Right lobe of liver (tissue), 4 donors: ENCODE measurements at regions not wholly inside any gene's neighbourhood (a gene's known extent, or its start where the extent isn't known, plus 50 kb on each side); places are given as distances from the start of the nearest gene placed in this dataset.

Experiments
- POLR2A ChIP-seq: fragments of 450-650 bp; IDR thresholded peaks from one replicate; pipeline ENCODE4 v1.6.1; 2017; ENCODE audit warnings: antibody characterized with exemption, mild to moderate bottlenecking
- TF ChIP-seq, protein P1 (sequence below), 4 donors: fragments of 200-600 bp in 3 of 4; fragments of 450-650 bp in 1 of 4; IDR thresholded peaks; one replicate each; pipeline versions ENCODE4 v1.5.1 to v1.8.0; 2016 to 2022; ENCODE audit warnings: antibody characterized with exemption in 4 of 4, mild to moderate bottlenecking in 2 of 4
- donor health status: DM: no; HTN: no; CAD: no.
- donor health status: DM: no; HTN: no; CAD: no.
- donor health status: DM: no; HTN: yes; CAD: no.

DNA sequence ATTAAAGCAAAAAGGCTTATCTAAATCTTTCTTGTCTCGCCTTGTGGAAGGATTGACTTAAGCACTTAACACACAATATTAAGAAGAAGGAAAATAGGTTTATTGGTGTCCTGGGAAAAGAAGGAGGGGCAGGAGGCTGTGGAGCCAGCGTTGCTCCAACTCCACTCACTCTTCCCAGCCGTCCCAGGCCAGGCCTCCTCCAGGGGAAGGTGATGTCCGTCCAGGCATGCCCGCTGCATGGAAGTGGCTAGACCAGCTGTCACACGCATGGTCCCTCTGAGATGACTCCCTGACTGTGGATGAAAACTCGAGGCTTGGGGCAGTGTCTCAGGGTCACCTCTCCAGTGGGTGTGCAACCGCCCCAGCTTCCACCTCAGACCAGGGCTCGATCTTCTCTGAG, 281.1 kb downstream of the GALR1 start:
- TF ChIP-seq, protein P1, sequence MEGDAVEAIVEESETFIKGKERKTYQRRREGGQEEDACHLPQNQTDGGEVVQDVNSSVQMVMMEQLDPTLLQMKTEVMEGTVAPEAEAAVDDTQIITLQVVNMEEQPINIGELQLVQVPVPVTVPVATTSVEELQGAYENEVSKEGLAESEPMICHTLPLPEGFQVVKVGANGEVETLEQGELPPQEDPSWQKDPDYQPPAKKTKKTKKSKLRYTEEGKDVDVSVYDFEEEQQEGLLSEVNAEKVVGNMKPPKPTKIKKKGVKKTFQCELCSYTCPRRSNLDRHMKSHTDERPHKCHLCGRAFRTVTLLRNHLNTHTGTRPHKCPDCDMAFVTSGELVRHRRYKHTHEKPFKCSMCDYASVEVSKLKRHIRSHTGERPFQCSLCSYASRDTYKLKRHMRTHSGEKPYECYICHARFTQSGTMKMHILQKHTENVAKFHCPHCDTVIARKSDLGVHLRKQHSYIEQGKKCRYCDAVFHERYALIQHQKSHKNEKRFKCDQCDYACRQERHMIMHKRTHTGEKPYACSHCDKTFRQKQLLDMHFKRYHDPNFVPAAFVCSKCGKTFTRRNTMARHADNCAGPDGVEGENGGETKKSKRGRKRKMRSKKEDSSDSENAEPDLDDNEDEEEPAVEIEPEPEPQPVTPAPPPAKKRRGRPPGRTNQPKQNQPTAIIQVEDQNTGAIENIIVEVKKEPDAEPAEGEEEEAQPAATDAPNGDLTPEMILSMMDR (IDR thresholded peaks at IDR 0.05), result no peak
- no peak for TF ChIP-seq POLR2A
